B cell (primary cell): ENCODE measurements at regions not wholly inside any gene's neighbourhood (a gene's known extent, or its start where the extent isn't known, plus 50 kb on each side); places are given as distances from the start of the nearest gene placed in this dataset.
"Not testable (repeated sequence)": the region's sequence is repeated elsewhere in the genome, so short reads cannot be mapped to it uniquely, and the experiment has no call there.

Experiments used
- ATAC-seq: fragments of 200-7000 bp; cut with Tn5 transposase; one replicate; pipeline ENCODE4 v1.10.0; 2021; ENCODE audit warnings: low read depth, mild to moderate bottlenecking, moderate number of reproducible peaks, moderate library complexity
- CTCF ChIA-PET: fragments of 350-600 bp; sonication (Branson Sonifier 250); formaldehyde crosslinking; loops from one replicate; lab custom pipeline; 2021; ENCODE audit warnings: antibody characterized with exemption, inconsistent platforms; lab: Charles Lee
- POLR2A ChIA-PET: fragments of 350-600 bp; sonication (Branson Sonifier 250); formaldehyde crosslinking; loops from one replicate; lab custom pipeline; 2021; ENCODE audit warnings: antibody characterized with exemption; lab: Charles Lee
- DNase-seq: peaks from one replicate; pipeline ENCODE4 v3.0.0; 2013
- H2AFZ ChIP-seq: 2 replicates; pipeline ENCODE4 v1.6.1; 2012; ENCODE audit warnings: mild to moderate bottlenecking, low read depth, low read length; ENCODE audit not compliant: insufficient read depth, poor library complexity, severe bottlenecking
- H3K27ac ChIP-seq, 2 donors: 1 replicate in 1 of 2; 2 replicates in 1 of 2; pipeline ENCODE4 v1.5.1; 2012 to 2013; ENCODE audit warnings: low read length in 2 of 2, mild to moderate bottlenecking in 2 of 2, moderate library complexity in 1 of 2
- H3K27me3 ChIP-seq, 4 experiments: fragments of 200-600 bp in 1 of 4; sonication (generic) in 1 of 4; replicated peaks in 1 of 4; 1 replicate in 2 of 4; 2 replicates in 2 of 4; pipeline versions ENCODE4 v1.6.1 to v1.7.0; 2013 to 2016; ENCODE audit warnings: low read length in 3 of 4, mild to moderate bottlenecking in 2 of 4, mixed read lengths in 1 of 4, moderate library complexity in 1 of 4; ENCODE audit not compliant: insufficient read depth in 4 of 4, control insufficient read depth in 3 of 4; ENCODE audit errors: control extremely low read depth in 1 of 4
- H3K36me3 ChIP-seq, 2 experiments: replicated peaks in 1 of 2; 1 replicate in 1 of 2; 2 replicates in 1 of 2; pipeline versions ENCODE4 v1.6.1 to v1.7.1; 2013; ENCODE audit warnings: low read length in 1 of 2; ENCODE audit not compliant: insufficient read depth in 2 of 2, control insufficient read depth in 1 of 2; ENCODE audit errors: control extremely low read depth in 1 of 2, extremely low read depth in 1 of 2
- H3K4me1 ChIP-seq, 2 donors: fragments of 200-600 bp in 1 of 2; sonication (generic) in 1 of 2; 1 replicate in 1 of 2; 2 replicates in 1 of 2; pipeline versions ENCODE4 v1.5.1 to v1.6.1; 2013 to 2017; ENCODE audit warnings: low read length in 2 of 2; ENCODE audit not compliant: control insufficient read depth in 2 of 2, insufficient read depth in 2 of 2
- H3K4me2 ChIP-seq: replicated peaks from 2 replicates; pipeline ENCODE3; 2012; ENCODE audit warnings: mild to moderate bottlenecking, low read depth, low read length; ENCODE audit not compliant: poor library complexity, severe bottlenecking
- H3K4me3 ChIP-seq, 5 experiments: fragments of 200-600 bp in 1 of 5; sonication (generic) in 1 of 5; 1 replicate in 3 of 5; 2 replicates in 2 of 5; pipeline versions ENCODE4 v1.5.1 to v1.7.0; 2011 to 2016; ENCODE audit warnings: low read length in 4 of 5, mild to moderate bottlenecking in 4 of 5, low read depth in 2 of 5, control low read depth in 1 of 5, moderate library complexity in 1 of 5; ENCODE audit not compliant: insufficient read depth in 1 of 5; ENCODE audit errors: control extremely low read depth in 1 of 5, extremely low read depth in 1 of 5
- H3K79me2 ChIP-seq: fragments of 200-600 bp; sonication (generic); one replicate; pipeline ENCODE4 v1.6.0; 2016; ENCODE audit warnings: low read length; ENCODE audit not compliant: control insufficient read depth, insufficient read depth
- H3K9ac ChIP-seq: fragments of 200-600 bp; sonication (generic); 2 replicates; pipeline ENCODE4 v1.6.1; 2017; ENCODE audit warnings: mild to moderate bottlenecking, low read length, moderate library complexity
- H3K9me3 ChIP-seq, 3 donors: one replicate each; pipeline versions ENCODE4 v1.6.1 to v1.7.1; 2013; ENCODE audit warnings: low read length in 2 of 3; ENCODE audit not compliant: control insufficient read depth in 2 of 3, insufficient read depth in 1 of 3; ENCODE audit errors: control extremely low read depth in 1 of 3
- H4K20me1 ChIP-seq: 2 replicates; pipeline ENCODE4 v1.6.0; 2012; ENCODE audit warnings: mild to moderate bottlenecking, low read length; ENCODE audit not compliant: insufficient read depth, control insufficient read depth, poor library complexity, severe bottlenecking
- H3K27ac Mint-ChIP-seq: one replicate; pipeline ENCODE4 v1.8.0; 2021; ENCODE audit warnings: mixed read lengths
- H3K27me3 Mint-ChIP-seq: one replicate; pipeline ENCODE4 v1.8.0; 2021; ENCODE audit warnings: mixed read lengths
- H3K4me1 Mint-ChIP-seq: one replicate; pipeline ENCODE4 v1.8.0; 2021; ENCODE audit warnings: mixed read lengths
- H3K4me3 Mint-ChIP-seq: one replicate; pipeline ENCODE4 v1.8.0; 2021; ENCODE audit warnings: mixed read lengths
- H3K9me3 Mint-ChIP-seq: one replicate; pipeline ENCODE4 v1.8.0; 2022; ENCODE audit warnings: mixed read lengths; ENCODE audit not compliant: insufficient read depth
- EZH2 ChIP-seq: IDR thresholded peaks from 2 replicates; pipeline ENCODE4 v1.6.1; 2012; ENCODE audit warnings: borderline replicate concordance, low read depth, mild to moderate bottlenecking, moderate library complexity, low read length; ENCODE audit not compliant: insufficient read depth, poor library complexity, severe bottlenecking
- WGBS: methylation state at CpG from one replicate; pipeline ENCODE4 v1.1.5; 2013; ENCODE audit warnings: missing lambda C conversion rate; ENCODE audit not compliant: insufficient coverage; 5-methylcytosine and 5-hydroxymethylcytosine counted together
- intact Hi-C: fragments of 100-400 bp; cut with micrococcal nuclease; formaldehyde crosslinking; loops from one replicate; pipeline ENCODE4 v1.10.0; 2022
- TF ChIP-seq, protein P1 (sequence below): fragments of 200-600 bp; IDR thresholded peaks from one replicate; pipeline ENCODE4 v1.8.0; 2022; ENCODE audit warnings: antibody characterized with exemption, mild to moderate bottlenecking

GRCh38 chr6:19231878-19232561, 605.1 kb upstream of the ID4 start:
- ChIA-PET POLR2A (no interaction called here), CTCF (no interaction called here)
- Histone ChIP-seq H3K9ac (no peak overlapping the region), H3K4me1 (no peaks in the 10 kb centered on the region), H3K9me3 (peaks cover 0 to 2% (median 1%) of the 10 kb centered on the region in 3 donors), H3K4me2 (no peak overlapping the region), H3K4me3 (no peak overlapping the region), H3K27ac (no peak overlapping the region), H3K79me2 (no peaks in the 10 kb centered on the region), H3K27me3 (no peaks in the 10 kb centered on the region), H4K20me1 (no peaks in the 10 kb centered on the region), H2AFZ (no peak overlapping the region), H3K36me3 (no peaks in the 10 kb centered on the region)
- 93% methylated on average over 3 of the region's 5 CpGs for WGBS
- Mint-ChIP-seq H3K9me3 (peaks cover 5% of the 10 kb centered on the region), H3K27ac (no peak overlapping the region), H3K27me3 (no peaks in the 10 kb centered on the region), H3K4me3 (no peak overlapping the region), H3K4me1 (no peaks in the 10 kb centered on the region)
- no peak for TF ChIP-seq EZH2
- TF ChIP-seq, protein P1, sequence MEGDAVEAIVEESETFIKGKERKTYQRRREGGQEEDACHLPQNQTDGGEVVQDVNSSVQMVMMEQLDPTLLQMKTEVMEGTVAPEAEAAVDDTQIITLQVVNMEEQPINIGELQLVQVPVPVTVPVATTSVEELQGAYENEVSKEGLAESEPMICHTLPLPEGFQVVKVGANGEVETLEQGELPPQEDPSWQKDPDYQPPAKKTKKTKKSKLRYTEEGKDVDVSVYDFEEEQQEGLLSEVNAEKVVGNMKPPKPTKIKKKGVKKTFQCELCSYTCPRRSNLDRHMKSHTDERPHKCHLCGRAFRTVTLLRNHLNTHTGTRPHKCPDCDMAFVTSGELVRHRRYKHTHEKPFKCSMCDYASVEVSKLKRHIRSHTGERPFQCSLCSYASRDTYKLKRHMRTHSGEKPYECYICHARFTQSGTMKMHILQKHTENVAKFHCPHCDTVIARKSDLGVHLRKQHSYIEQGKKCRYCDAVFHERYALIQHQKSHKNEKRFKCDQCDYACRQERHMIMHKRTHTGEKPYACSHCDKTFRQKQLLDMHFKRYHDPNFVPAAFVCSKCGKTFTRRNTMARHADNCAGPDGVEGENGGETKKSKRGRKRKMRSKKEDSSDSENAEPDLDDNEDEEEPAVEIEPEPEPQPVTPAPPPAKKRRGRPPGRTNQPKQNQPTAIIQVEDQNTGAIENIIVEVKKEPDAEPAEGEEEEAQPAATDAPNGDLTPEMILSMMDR: no peak
- DNase-seq (no peak), ATAC-seq (no peak)
- intact Hi-C loops: no loop called here

DNA sequence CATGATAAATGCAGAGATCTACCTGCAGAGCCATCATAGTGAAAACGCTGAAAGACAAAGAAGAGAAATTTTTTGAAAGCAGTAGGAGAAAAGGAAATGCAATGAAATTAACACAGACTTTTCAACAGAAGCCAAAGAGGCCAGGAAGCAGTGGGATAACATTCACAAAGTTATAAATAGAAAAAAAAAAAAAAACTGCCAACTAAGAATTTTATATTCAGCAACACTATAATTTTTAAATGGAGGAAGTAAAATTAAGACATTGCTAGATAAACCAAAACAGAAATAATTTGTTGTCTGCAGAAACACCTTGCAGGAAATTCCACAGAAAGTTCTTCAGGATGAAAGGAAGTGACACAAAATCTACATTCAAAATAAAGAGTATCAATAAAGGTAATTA, 591.5 kb upstream of the ID4 start:
- Histone ChIP-seq H4K20me1 (no peaks in the 10 kb centered on the region), H3K4me1 (no peaks in the 10 kb centered on the region), H3K4me3 (no peak overlapping the region), H3K9me3 (peaks cover 0 to 11% (median 2%) of the 10 kb centered on the region in 3 donors), H3K9ac (no peak overlapping the region), H3K79me2 (no peaks in the 10 kb centered on the region), H3K36me3 (no peaks in the 10 kb centered on the region), H2AFZ (no peak overlapping the region), H3K27me3 (no peaks in the 10 kb centered on the region), H3K4me2 (no peak overlapping the region), H3K27ac (no peak overlapping the region)
- no peaks in the 10 kb centered on the region for H3K4me1 Mint-ChIP-seq
- intact Hi-C loops: no loop called here
- CTCF ChIA-PET: no interaction called here
- peaks cover 20% of the 10 kb centered on the region for H3K9me3 Mint-ChIP-seq
- no CpG with 5 or more reads among the region's 1 CpG for WGBS
- no peaks in the 10 kb centered on the region for H3K27me3 Mint-ChIP-seq
- ATAC-seq (no peak), DNase-seq (no peak)
- H3K27ac Mint-ChIP-seq: no peak overlapping the region
- H3K4me3 Mint-ChIP-seq: no peak overlapping the region
- POLR2A ChIA-PET: no interaction called here
- TF ChIP-seq, protein P1: no peak
- no peak for TF ChIP-seq EZH2

DNA sequence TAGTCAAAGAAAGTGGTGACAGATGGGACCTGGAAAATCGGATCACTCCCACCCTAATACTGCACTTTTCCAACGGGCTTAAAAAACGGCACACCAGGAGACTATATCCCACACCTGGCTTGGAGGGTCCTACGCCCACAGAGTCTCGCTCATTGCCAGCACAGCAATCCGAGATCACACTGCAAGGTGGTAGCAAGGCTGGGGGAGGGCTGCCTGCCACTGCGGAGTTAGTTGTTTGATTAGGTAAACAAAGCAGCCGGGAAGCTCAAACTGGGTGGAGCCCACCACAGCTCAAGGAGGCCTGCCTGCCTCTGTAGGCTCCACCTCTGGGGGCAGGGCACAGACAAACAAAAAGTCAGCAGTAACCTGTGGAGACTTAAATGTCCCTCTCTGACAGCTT, 590.0 kb upstream of the ID4 start:
- H3K4me1 Mint-ChIP-seq, ATAC-seq, H4K20me1 ChIP-seq, H3K9ac ChIP-seq, CTCF ChIA-PET, H3K36me3 ChIP-seq, H3K79me2 ChIP-seq, H3K27ac Mint-ChIP-seq, DNase-seq, H2AFZ ChIP-seq, H3K27me3 Mint-ChIP-seq, H3K4me3 Mint-ChIP-seq, H3K27me3 ChIP-seq, H3K27ac ChIP-seq, H3K4me2 ChIP-seq, H3K4me1 ChIP-seq, H3K4me3 ChIP-seq, POLR2A ChIA-PET, intact Hi-C loops: not testable (repeated sequence)
- WGBS: 91% methylated on average over 7 of the region's 8 CpGs
- peaks cover 0 to 11% (median 2%) of the 10 kb centered on the region in 3 donors for H3K9me3 ChIP-seq
- peaks cover 19% of the 10 kb centered on the region for H3K9me3 Mint-ChIP-seq
